WTC11 (cell line): ENCODE measurements at regions not wholly inside any gene's neighbourhood (a gene's known extent, or its start where the extent isn't known, plus 50 kb on each side); places are given as distances from the start of the nearest gene placed in this dataset.

ENCODE experiments used
- CREM ChIP-seq: sonication (generic); formaldehyde crosslinking; IDR thresholded peaks from 2 replicates; pipeline ENCODE4 v1.8.1; 2022; ENCODE audit warnings: mild to moderate bottlenecking, missing genetic modification reagents, moderate library complexity
- CTCF ChIP-seq: fragments of 200-600 bp; IDR thresholded peaks from 2 replicates; pipeline ENCODE4 v1.8.0; 2022; ENCODE audit warnings: antibody characterized with exemption
- MXD4 ChIP-seq: fragments of 250-450 bp; sonication (Bioruptor Pico); IDR thresholded peaks from 2 replicates; pipeline ENCODE4 v1.8.0; 2021; ENCODE audit warnings: mild to moderate bottlenecking, moderate library complexity, borderline replicate concordance
- NFE2L1 ChIP-seq: sonication (generic); formaldehyde crosslinking; IDR thresholded peaks from 2 replicates; pipeline ENCODE4 v1.8.1; 2023; ENCODE audit warnings: missing genetic modification reagents
- NR3C1 ChIP-seq: sonication (generic); formaldehyde crosslinking; conservative IDR thresholded peaks from 2 replicates; pipeline ENCODE4 v1.8.1; 2023; ENCODE audit warnings: low read depth, mild to moderate bottlenecking, missing genetic modification reagents
- PRDM15 ChIP-seq: sonication (generic); formaldehyde crosslinking; IDR thresholded peaks from 2 replicates; pipeline ENCODE4 v1.8.0; 2022; ENCODE audit warnings: missing genetic modification reagents
- PREB ChIP-seq: sonication (generic); formaldehyde crosslinking; IDR thresholded peaks from 2 replicates; pipeline ENCODE4 v1.8.1; 2022; ENCODE audit warnings: mild to moderate bottlenecking, missing genetic modification reagents, moderate library complexity, borderline replicate concordance
- STAT6 ChIP-seq: sonication (generic); formaldehyde crosslinking; conservative IDR thresholded peaks from 2 replicates; pipeline ENCODE4 v1.8.1; 2023; ENCODE audit warnings: mild to moderate bottlenecking, low read depth, missing genetic modification reagents, moderate library complexity
- TCF7 ChIP-seq: sonication (generic); formaldehyde crosslinking; IDR thresholded peaks from 2 replicates; pipeline ENCODE4 v1.8.0; 2022; ENCODE audit warnings: mild to moderate bottlenecking, low read depth, missing genetic modification reagents, moderate library complexity
- ZNF121 ChIP-seq: sonication (generic); formaldehyde crosslinking; IDR thresholded peaks from 2 replicates; pipeline ENCODE4 v1.8.0; 2023; ENCODE audit warnings: missing genetic modification reagents
- ZNF138 ChIP-seq: sonication (generic); formaldehyde crosslinking; conservative IDR thresholded peaks from 2 replicates; pipeline ENCODE4 v1.8.1; 2022; ENCODE audit warnings: mild to moderate bottlenecking, moderate library complexity, missing genetic modification reagents
- ZNF232 ChIP-seq: sonication (generic); formaldehyde crosslinking; IDR thresholded peaks from 2 replicates; pipeline ENCODE4 v1.8.0; 2022; ENCODE audit warnings: mild to moderate bottlenecking, missing genetic modification reagents
- TF ChIP-seq, protein P1 (sequence below): sonication (generic); formaldehyde crosslinking; IDR thresholded peaks from 2 replicates; pipeline ENCODE4 v1.8.1; 2023; ENCODE audit warnings: mild to moderate bottlenecking, missing genetic modification reagents, moderate library complexity
- TF ChIP-seq, protein P2 (sequence below): fragments of 250-450 bp; sonication (Bioruptor Pico); IDR thresholded peaks from 2 replicates; pipeline ENCODE4 v1.9.0; 2021; ENCODE audit warnings: mild to moderate bottlenecking, borderline replicate concordance

- TF ChIP-seq PREB, result no peak
- no peak for TF ChIP-seq ZNF121
- no peak for TF ChIP-seq CTCF
- TF ChIP-seq, protein P1, sequence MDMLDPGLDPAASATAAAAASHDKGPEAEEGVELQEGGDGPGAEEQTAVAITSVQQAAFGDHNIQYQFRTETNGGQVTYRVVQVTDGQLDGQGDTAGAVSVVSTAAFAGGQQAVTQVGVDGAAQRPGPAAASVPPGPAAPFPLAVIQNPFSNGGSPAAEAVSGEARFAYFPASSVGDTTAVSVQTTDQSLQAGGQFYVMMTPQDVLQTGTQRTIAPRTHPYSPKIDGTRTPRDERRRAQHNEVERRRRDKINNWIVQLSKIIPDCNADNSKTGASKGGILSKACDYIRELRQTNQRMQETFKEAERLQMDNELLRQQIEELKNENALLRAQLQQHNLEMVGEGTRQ, result no peak
- no peak for TF ChIP-seq NFE2L1 (CRISPR knock-in tag)
- no peak for TF ChIP-seq STAT6 (CRISPR knock-in tag)
- no peak for TF ChIP-seq MXD4 (CRISPR knock-in tag)
- no peak for TF ChIP-seq ZNF232
- TF ChIP-seq TCF7 (CRISPR knock-in tag), result no peak
- TF ChIP-seq ZNF138 (CRISPR knock-in tag), result no peak
- TF ChIP-seq NR3C1, result no peak
- TF ChIP-seq, protein P2, sequence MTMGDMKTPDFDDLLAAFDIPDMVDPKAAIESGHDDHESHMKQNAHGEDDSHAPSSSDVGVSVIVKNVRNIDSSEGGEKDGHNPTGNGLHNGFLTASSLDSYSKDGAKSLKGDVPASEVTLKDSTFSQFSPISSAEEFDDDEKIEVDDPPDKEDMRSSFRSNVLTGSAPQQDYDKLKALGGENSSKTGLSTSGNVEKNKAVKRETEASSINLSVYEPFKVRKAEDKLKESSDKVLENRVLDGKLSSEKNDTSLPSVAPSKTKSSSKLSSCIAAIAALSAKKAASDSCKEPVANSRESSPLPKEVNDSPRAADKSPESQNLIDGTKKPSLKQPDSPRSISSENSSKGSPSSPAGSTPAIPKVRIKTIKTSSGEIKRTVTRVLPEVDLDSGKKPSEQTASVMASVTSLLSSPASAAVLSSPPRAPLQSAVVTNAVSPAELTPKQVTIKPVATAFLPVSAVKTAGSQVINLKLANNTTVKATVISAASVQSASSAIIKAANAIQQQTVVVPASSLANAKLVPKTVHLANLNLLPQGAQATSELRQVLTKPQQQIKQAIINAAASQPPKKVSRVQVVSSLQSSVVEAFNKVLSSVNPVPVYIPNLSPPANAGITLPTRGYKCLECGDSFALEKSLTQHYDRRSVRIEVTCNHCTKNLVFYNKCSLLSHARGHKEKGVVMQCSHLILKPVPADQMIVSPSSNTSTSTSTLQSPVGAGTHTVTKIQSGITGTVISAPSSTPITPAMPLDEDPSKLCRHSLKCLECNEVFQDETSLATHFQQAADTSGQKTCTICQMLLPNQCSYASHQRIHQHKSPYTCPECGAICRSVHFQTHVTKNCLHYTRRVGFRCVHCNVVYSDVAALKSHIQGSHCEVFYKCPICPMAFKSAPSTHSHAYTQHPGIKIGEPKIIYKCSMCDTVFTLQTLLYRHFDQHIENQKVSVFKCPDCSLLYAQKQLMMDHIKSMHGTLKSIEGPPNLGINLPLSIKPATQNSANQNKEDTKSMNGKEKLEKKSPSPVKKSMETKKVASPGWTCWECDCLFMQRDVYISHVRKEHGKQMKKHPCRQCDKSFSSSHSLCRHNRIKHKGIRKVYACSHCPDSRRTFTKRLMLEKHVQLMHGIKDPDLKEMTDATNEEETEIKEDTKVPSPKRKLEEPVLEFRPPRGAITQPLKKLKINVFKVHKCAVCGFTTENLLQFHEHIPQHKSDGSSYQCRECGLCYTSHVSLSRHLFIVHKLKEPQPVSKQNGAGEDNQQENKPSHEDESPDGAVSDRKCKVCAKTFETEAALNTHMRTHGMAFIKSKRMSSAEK (CRISPR knock-in tag), result no peak
- TF ChIP-seq PRDM15 (CRISPR knock-in tag), result no peak
- no peak for TF ChIP-seq CREM (CRISPR knock-in tag)
Observed at GRCh38 chr13:108387156-108387555, 117.6 kb downstream of the TNFSF13B start.
